DOHH2 (cell line): ENCODE measurements at regions not wholly inside any gene's neighbourhood (a gene's known extent, or its start where the extent isn't known, plus 50 kb on each side); places are given as distances from the start of the nearest gene placed in this dataset.

Source experiments
- H3F3A ChIP-seq: fragments of 200-600 bp; sonication (generic), shearing (Covaris generic); 2 replicates; pipeline ENCODE4 v1.6.0; 2016; ENCODE audit warnings: antibody characterized with exemption, mild to moderate bottlenecking; ENCODE audit not compliant: control insufficient read depth, insufficient read depth
- H3K27ac ChIP-seq: fragments of 200-600 bp; sonication (generic); 2 replicates; pipeline ENCODE4 v1.5.1; 2014; ENCODE audit warnings: low read depth, mild to moderate bottlenecking, low read length, moderate library complexity
- H3K27me3 ChIP-seq: fragments of 200-600 bp; sonication (generic); 2 replicates; pipeline ENCODE4 v1.6.1; 2014; ENCODE audit warnings: mild to moderate bottlenecking, low read length, mixed read lengths; ENCODE audit not compliant: control insufficient read depth
- H3K36me3 ChIP-seq: fragments of 200-600 bp; sonication (generic); 2 replicates; pipeline ENCODE4 v1.6.1; 2014; ENCODE audit warnings: mild to moderate bottlenecking, low read length, moderate library complexity, mixed read lengths; ENCODE audit not compliant: control insufficient read depth
- H3K4me1 ChIP-seq: fragments of 200-600 bp; sonication (generic); 2 replicates; pipeline ENCODE4 v1.6.1; 2014; ENCODE audit warnings: mild to moderate bottlenecking, low read length, mixed read lengths; ENCODE audit not compliant: control insufficient read depth
- H3K4me2 ChIP-seq: fragments of 200-600 bp; sonication (generic); 2 replicates; pipeline ENCODE4 v1.6.0; 2014; ENCODE audit warnings: mild to moderate bottlenecking, low read length, moderate library complexity
- H3K4me3 ChIP-seq: fragments of 200-600 bp; sonication (generic); 2 replicates; pipeline ENCODE4 v1.5.1; 2014; ENCODE audit warnings: mild to moderate bottlenecking, low read length, mixed read lengths
- H3K79me2 ChIP-seq: fragments of 200-600 bp; sonication (generic); 2 replicates; pipeline ENCODE4 v1.6.1; 2014; ENCODE audit warnings: mild to moderate bottlenecking, low read length, mixed read lengths; ENCODE audit not compliant: control insufficient read depth
- H3K9me2 ChIP-seq: fragments of 200-600 bp; sonication (generic); replicated peaks from 2 replicates; pipeline ENCODE4 v1.6.1; 2014; ENCODE audit warnings: mild to moderate bottlenecking, low read length, mixed read lengths; ENCODE audit not compliant: control insufficient read depth
- H3K9me3 ChIP-seq: fragments of 200-600 bp; sonication (generic); 2 replicates; pipeline ENCODE4 v1.6.1; 2014; ENCODE audit warnings: antibody characterized with exemption, low read length, mixed read lengths; ENCODE audit not compliant: control insufficient read depth, insufficient read depth
- H4K20me1 ChIP-seq: fragments of 200-600 bp; sonication (generic); 2 replicates; pipeline ENCODE4 v1.6.0; 2014; ENCODE audit warnings: low read depth, mild to moderate bottlenecking, antibody characterized with exemption, low read length, moderate library complexity; ENCODE audit not compliant: control insufficient read depth, insufficient read depth
- EZH2phosphoT487 ChIP-seq: fragments of 200-600 bp; sonication (generic); IDR thresholded peaks from 2 replicates; pipeline ENCODE4 v1.6.1; 2017; ENCODE audit warnings: borderline replicate concordance, mild to moderate bottlenecking, antibody characterized with exemption, low read length, moderate library complexity, mixed read lengths
- TF ChIP-seq, protein P1 (sequence below): fragments of 200-600 bp; sonication (generic); IDR thresholded peaks from one replicate; pipeline ENCODE4 v1.5.1; 2014; ENCODE audit warnings: antibody characterized with exemption, mild to moderate bottlenecking, low read depth, low read length; ENCODE audit not compliant: poor library complexity, severe bottlenecking

DNA sequence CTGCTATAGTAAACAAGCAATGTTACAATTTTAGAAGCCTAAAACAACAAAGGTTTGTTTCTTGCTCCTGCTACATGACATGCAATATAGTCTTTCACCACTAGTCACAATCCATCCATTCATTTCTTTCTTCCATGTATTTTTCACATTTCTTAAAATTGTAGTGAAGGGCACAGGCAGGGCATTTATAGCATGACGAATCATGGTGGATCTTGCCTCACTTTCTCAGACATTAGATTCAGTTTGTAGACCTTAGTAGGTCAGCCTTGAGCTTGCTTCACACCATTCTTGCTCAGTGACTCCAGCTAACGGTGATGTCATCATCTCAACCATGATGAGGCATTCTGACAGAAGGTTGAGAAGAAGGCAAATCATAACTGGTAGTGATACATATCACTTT is 546.8 kb downstream of the TBL1XR1 start:
- no peak overlapping the region for H3K4me3 ChIP-seq
- no peak overlapping the region for H3K4me2 ChIP-seq
- H3K27ac ChIP-seq = no peak overlapping the region
- no peaks in the 10 kb centered on the region for H3K4me1 ChIP-seq
- no peaks in the 10 kb centered on the region for H4K20me1 ChIP-seq
- no peaks in the 10 kb centered on the region for H3F3A ChIP-seq
- no peaks in the 10 kb centered on the region for H3K36me3 ChIP-seq
- H3K9me3 ChIP-seq = no peaks in the 10 kb centered on the region
- no peaks in the 10 kb centered on the region for H3K9me2 ChIP-seq
- no peaks in the 10 kb centered on the region for H3K27me3 ChIP-seq
- H3K79me2 ChIP-seq = no peaks in the 10 kb centered on the region
- TF ChIP-seq, protein P1, sequence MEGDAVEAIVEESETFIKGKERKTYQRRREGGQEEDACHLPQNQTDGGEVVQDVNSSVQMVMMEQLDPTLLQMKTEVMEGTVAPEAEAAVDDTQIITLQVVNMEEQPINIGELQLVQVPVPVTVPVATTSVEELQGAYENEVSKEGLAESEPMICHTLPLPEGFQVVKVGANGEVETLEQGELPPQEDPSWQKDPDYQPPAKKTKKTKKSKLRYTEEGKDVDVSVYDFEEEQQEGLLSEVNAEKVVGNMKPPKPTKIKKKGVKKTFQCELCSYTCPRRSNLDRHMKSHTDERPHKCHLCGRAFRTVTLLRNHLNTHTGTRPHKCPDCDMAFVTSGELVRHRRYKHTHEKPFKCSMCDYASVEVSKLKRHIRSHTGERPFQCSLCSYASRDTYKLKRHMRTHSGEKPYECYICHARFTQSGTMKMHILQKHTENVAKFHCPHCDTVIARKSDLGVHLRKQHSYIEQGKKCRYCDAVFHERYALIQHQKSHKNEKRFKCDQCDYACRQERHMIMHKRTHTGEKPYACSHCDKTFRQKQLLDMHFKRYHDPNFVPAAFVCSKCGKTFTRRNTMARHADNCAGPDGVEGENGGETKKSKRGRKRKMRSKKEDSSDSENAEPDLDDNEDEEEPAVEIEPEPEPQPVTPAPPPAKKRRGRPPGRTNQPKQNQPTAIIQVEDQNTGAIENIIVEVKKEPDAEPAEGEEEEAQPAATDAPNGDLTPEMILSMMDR = peak; percentile 16
- no peak for TF ChIP-seq EZH2phosphoT487

DNA sequence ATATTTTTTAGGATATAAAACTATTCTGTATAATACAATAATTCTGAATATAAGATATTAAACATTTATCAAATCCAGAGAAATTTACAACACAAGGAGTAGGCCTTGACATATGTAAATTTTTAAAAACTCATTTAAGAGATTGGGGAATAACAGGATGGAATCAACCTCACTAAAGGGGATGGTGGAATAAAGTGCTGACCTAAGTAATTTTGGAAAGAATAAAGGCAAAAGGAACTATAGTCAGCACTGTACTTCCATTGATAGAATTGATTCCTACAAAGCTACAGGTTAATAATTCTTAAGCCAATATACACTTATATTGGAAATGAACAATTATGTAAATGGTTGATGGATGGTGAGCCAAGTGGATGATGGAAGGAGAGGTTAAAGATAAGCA is 549.3 kb downstream of the TBL1XR1 start:
- Histone ChIP-seq H3K27ac (no peak overlapping the region), H3K36me3 (no peaks in the 10 kb centered on the region), H3K9me2 (no peaks in the 10 kb centered on the region), H3K4me2 (no peak overlapping the region), H3K79me2 (no peaks in the 10 kb centered on the region), H3K4me1 (no peaks in the 10 kb centered on the region), H3F3A (no peaks in the 10 kb centered on the region), H3K9me3 (no peaks in the 10 kb centered on the region), H3K27me3 (no peaks in the 10 kb centered on the region), H3K4me3 (no peak overlapping the region), H4K20me1 (no peaks in the 10 kb centered on the region)
- no peak for TF ChIP-seq EZH2phosphoT487
- TF ChIP-seq, protein P1 = no peak

DNA sequence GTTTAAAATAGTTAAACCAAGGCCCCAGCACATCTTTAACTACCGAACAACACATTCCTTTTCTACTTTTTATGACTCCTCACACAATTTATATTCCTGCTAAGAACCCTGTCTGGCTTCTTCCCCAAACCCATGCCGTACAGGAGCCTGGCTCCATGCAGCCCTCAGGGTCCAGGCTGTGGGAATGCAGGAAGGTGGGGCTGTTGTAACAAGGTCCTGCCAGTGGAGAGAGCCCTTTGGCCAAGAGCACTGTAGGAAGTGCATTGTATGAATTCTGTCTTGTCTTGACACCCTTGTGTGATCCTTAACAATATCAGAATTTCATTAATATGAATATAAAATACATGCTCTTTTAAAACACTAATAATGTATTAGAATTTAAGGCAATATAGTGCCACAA is 563.8 kb downstream of the TBL1XR1 start:
- Histone ChIP-seq H3K9me2 (no peaks in the 10 kb centered on the region), H3K27me3 (no peaks in the 10 kb centered on the region), H3K27ac (no peak overlapping the region), H3F3A (no peaks in the 10 kb centered on the region), H3K36me3 (no peaks in the 10 kb centered on the region), H3K9me3 (no peaks in the 10 kb centered on the region), H3K4me2 (no peak overlapping the region), H3K4me1 (no peaks in the 10 kb centered on the region), H3K79me2 (no peaks in the 10 kb centered on the region), H4K20me1 (no peaks in the 10 kb centered on the region), H3K4me3 (no peak overlapping the region)
- TF ChIP-seq, protein P1 = no peak
- TF ChIP-seq EZH2phosphoT487 = no peak

DNA sequence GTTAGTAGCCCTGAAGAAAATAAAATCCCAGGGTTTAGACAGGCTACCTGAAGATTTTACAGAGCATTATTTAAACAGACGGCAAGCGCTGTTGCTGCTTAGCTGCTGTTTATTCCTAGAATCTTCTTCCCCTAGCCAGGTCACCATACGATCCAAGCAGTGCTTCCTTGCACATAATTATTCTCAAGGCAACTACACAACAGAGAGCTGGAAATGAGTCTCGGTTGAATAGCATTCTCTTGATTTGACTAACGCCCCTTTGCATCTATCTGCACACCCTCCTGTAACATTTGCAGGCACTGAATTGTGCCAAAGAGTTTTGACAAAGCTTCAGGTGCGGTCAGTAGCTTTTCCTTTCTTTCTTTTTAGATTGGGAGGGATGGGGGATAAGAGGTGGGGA is 564.4 kb downstream of the TBL1XR1 start:
- Histone ChIP-seq H3K79me2 (no peaks in the 10 kb centered on the region), H3K27me3 (no peaks in the 10 kb centered on the region), H3K9me3 (no peaks in the 10 kb centered on the region), H3K4me2 (no peak overlapping the region), H3K27ac (no peak overlapping the region), H3K4me1 (no peaks in the 10 kb centered on the region), H3K4me3 (no peak overlapping the region), H3F3A (no peaks in the 10 kb centered on the region), H3K36me3 (no peaks in the 10 kb centered on the region), H4K20me1 (no peaks in the 10 kb centered on the region), H3K9me2 (no peaks in the 10 kb centered on the region)
- TF ChIP-seq, protein P1 = no peak
- TF ChIP-seq EZH2phosphoT487 = no peak
